K562 (cell line): ENCODE measurements at regions not wholly inside any gene's neighbourhood (a gene's known extent, or its start where the extent isn't known, plus 50 kb on each side); places are given as distances from the start of the nearest gene placed in this dataset.
A peak's percentile ranks its signal among the peaks of the same experiment; 100 is the strongest.

ENCODE experiments used
- GABPB1 ChIP-seq: sonication (generic); formaldehyde crosslinking; IDR thresholded peaks from 2 replicates; pipeline ENCODE4 v1.8.0; 2022; ENCODE audit warnings: mild to moderate bottlenecking, missing genetic modification reagents
- HNRNPK ChIP-seq: fragments of 200-400 bp; formaldehyde crosslinking; IDR thresholded peaks from one replicate; pipeline ENCODE4 v1.6.1; 2018; ENCODE audit warnings: mild to moderate bottlenecking, low read depth, low read length; ENCODE audit not compliant: poor library complexity, severe bottlenecking
- JUN ChIP-seq, 2 experiments: sonication (generic) in 1 of 2; formaldehyde crosslinking in 1 of 2; IDR thresholded peaks; 2 replicates each; pipeline versions ENCODE4 v1.6.1 to v1.8.0; 2012 to 2022; ENCODE audit warnings: borderline replicate concordance in 2 of 2, mild to moderate bottlenecking in 2 of 2, improper control_type of control experiment in 1 of 2, low read depth in 1 of 2, low read length in 1 of 2, missing genetic modification reagents in 1 of 2
- KLF10 ChIP-seq: fragments of 250-450 bp; sonication (Bioruptor Pico); IDR thresholded peaks from 2 replicates; pipeline ENCODE4 v1.6.1; 2021; ENCODE audit warnings: matching md5 sums
- POLR2AphosphoS5 ChIP-seq: IDR thresholded peaks from 2 replicates; pipeline ENCODE4 v1.6.1; 2011; ENCODE audit warnings: mild to moderate bottlenecking, low read depth, low read length, moderate library complexity; ENCODE audit not compliant: control insufficient read depth, insufficient read depth
- PTBP1 ChIP-seq: fragments of 200-400 bp; formaldehyde crosslinking; IDR thresholded peaks from 2 replicates; pipeline ENCODE4 v1.6.1; 2017; ENCODE audit warnings: low read depth, low read length
- SREBF1 ChIP-seq: fragments of 150-350 bp; IDR thresholded peaks from 2 replicates; pipeline ENCODE4 v1.6.1; 2014; ENCODE audit warnings: antibody characterized with exemption, low read depth, low read length, borderline replicate concordance
- TEAD4 ChIP-seq, 2 experiments: sonication (generic) in 1 of 2; formaldehyde crosslinking in 1 of 2; IDR thresholded peaks; 2 replicates each; pipeline versions ENCODE4 v1.6.1 to v1.8.0; 2012 to 2022; ENCODE audit warnings: borderline replicate concordance in 1 of 2, inconsistent platforms in 1 of 2, low read length in 1 of 2, mild to moderate bottlenecking in 1 of 2, missing genetic modification reagents in 1 of 2
- TF ChIP-seq, protein P1 (sequence below): IDR thresholded peaks from 3 replicates; pipeline ENCODE4 v1.6.1; 2011; ENCODE audit warnings: borderline replicate concordance, mild to moderate bottlenecking; ENCODE audit not compliant: insufficient read length, insufficient read depth
- TF ChIP-seq, protein P2 (sequence below): sonication (generic); IDR thresholded peaks from 2 replicates; pipeline ENCODE4 v1.6.1; 2016
- TF ChIP-seq, protein P3 (sequence below), 3 experiments: IDR thresholded peaks in 2 of 3; conservative IDR thresholded peaks in 1 of 3; 2 replicates each; pipeline ENCODE4 v1.5.1; 2011 to 2012; ENCODE audit warnings: low read length in 3 of 3, mild to moderate bottlenecking in 3 of 3, control low read depth in 2 of 3, improper control_type of control experiment in 1 of 3, inconsistent platforms in 1 of 3, low read depth in 1 of 3, mixed read lengths in 1 of 3, moderate library complexity in 1 of 3; ENCODE audit not compliant: insufficient read depth in 2 of 3
- TF ChIP-seq, protein P4 (sequence below): fragments of 450-650 bp; IDR thresholded peaks from 2 replicates; pipeline ENCODE4 v1.6.1; 2017; ENCODE audit warnings: mild to moderate bottlenecking, moderate library complexity
- TF ChIP-seq, protein P5 (sequence below): sonication (generic); formaldehyde crosslinking; IDR thresholded peaks from 2 replicates; pipeline ENCODE4 v1.8.1; 2022; ENCODE audit warnings: missing genetic modification reagents
- TF ChIP-seq, protein P6 (sequence below): sonication (generic); formaldehyde crosslinking; IDR thresholded peaks from 2 replicates; pipeline ENCODE4 v1.8.1; 2023; ENCODE audit warnings: mild to moderate bottlenecking, missing genetic modification reagents

DNA sequence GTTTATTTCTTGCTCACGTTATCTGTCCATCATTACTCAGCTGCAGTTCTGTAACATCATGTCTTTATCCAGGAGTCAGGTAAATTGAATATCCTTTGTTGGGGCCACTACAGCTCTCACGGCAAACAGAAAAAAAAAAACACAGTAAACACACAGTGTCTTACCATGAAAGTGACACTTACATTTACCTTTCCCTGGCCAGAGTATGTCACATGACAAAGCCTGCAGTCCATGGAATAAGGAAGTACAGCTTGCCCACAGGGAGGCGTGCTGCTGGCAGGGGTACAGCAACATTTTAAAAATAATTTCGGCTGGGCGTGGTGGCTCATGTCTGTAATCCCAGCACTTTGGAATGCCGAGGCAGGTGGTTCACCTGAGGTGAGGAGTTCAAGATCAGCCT, 85.7 kb upstream of the HS3ST4 start:
- TF ChIP-seq GABPB1 (CRISPR knock-in tag) (no peak), POLR2AphosphoS5 (no peak), HNRNPK (no peak), KLF10 (CRISPR knock-in tag) (no peak), PTBP1 (no peak), SREBF1 (no peak), TEAD4 (IDR thresholded peaks at IDR 0.05; ENCODE audit: low read length) (no peak), TEAD4 (CRISPR knock-in tag; IDR thresholded peaks at IDR 0.05; ENCODE audit: borderline replicate concordance) (no peak), JUN (IDR thresholded peaks at IDR 0.05; ENCODE audit: borderline replicate concordance, low read depth, low read length) (no peak), JUN (CRISPR knock-in tag; IDR thresholded peaks at IDR 0.05; ENCODE audit: borderline replicate concordance) (no peak)
- TF ChIP-seq, protein P1, sequence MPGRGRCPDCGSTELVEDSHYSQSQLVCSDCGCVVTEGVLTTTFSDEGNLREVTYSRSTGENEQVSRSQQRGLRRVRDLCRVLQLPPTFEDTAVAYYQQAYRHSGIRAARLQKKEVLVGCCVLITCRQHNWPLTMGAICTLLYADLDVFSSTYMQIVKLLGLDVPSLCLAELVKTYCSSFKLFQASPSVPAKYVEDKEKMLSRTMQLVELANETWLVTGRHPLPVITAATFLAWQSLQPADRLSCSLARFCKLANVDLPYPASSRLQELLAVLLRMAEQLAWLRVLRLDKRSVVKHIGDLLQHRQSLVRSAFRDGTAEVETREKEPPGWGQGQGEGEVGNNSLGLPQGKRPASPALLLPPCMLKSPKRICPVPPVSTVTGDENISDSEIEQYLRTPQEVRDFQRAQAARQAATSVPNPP, result no peak
- TF ChIP-seq, protein P2, sequence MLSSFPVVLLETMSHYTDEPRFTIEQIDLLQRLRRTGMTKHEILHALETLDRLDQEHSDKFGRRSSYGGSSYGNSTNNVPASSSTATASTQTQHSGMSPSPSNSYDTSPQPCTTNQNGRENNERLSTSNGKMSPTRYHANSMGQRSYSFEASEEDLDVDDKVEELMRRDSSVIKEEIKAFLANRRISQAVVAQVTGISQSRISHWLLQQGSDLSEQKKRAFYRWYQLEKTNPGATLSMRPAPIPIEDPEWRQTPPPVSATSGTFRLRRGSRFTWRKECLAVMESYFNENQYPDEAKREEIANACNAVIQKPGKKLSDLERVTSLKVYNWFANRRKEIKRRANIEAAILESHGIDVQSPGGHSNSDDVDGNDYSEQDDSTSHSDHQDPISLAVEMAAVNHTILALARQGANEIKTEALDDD, result no peak
- TF ChIP-seq, protein P3, sequence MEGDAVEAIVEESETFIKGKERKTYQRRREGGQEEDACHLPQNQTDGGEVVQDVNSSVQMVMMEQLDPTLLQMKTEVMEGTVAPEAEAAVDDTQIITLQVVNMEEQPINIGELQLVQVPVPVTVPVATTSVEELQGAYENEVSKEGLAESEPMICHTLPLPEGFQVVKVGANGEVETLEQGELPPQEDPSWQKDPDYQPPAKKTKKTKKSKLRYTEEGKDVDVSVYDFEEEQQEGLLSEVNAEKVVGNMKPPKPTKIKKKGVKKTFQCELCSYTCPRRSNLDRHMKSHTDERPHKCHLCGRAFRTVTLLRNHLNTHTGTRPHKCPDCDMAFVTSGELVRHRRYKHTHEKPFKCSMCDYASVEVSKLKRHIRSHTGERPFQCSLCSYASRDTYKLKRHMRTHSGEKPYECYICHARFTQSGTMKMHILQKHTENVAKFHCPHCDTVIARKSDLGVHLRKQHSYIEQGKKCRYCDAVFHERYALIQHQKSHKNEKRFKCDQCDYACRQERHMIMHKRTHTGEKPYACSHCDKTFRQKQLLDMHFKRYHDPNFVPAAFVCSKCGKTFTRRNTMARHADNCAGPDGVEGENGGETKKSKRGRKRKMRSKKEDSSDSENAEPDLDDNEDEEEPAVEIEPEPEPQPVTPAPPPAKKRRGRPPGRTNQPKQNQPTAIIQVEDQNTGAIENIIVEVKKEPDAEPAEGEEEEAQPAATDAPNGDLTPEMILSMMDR (IDR thresholded peaks at IDR 0.05 in 2 of 3, conservative IDR thresholded peaks at IDR 0.05 in 1 of 3; ENCODE audit: insufficient read depth in 2 of 3, low read depth in 1 of 3, low read length in 3 of 3), result peak in 1 of 3 experiments; percentile 28; a peak in 2 of 6 replicates
- TF ChIP-seq, protein P4, sequence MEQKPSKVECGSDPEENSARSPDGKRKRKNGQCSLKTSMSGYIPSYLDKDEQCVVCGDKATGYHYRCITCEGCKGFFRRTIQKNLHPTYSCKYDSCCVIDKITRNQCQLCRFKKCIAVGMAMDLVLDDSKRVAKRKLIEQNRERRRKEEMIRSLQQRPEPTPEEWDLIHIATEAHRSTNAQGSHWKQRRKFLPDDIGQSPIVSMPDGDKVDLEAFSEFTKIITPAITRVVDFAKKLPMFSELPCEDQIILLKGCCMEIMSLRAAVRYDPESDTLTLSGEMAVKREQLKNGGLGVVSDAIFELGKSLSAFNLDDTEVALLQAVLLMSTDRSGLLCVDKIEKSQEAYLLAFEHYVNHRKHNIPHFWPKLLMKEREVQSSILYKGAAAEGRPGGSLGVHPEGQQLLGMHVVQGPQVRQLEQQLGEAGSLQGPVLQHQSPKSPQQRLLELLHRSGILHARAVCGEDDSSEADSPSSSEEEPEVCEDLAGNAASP, result no peak
- TF ChIP-seq, protein P5, sequence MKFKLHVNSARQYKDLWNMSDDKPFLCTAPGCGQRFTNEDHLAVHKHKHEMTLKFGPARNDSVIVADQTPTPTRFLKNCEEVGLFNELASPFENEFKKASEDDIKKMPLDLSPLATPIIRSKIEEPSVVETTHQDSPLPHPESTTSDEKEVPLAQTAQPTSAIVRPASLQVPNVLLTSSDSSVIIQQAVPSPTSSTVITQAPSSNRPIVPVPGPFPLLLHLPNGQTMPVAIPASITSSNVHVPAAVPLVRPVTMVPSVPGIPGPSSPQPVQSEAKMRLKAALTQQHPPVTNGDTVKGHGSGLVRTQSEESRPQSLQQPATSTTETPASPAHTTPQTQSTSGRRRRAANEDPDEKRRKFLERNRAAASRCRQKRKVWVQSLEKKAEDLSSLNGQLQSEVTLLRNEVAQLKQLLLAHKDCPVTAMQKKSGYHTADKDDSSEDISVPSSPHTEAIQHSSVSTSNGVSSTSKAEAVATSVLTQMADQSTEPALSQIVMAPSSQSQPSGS (CRISPR knock-in tag), result no peak
- TF ChIP-seq, protein P6, sequence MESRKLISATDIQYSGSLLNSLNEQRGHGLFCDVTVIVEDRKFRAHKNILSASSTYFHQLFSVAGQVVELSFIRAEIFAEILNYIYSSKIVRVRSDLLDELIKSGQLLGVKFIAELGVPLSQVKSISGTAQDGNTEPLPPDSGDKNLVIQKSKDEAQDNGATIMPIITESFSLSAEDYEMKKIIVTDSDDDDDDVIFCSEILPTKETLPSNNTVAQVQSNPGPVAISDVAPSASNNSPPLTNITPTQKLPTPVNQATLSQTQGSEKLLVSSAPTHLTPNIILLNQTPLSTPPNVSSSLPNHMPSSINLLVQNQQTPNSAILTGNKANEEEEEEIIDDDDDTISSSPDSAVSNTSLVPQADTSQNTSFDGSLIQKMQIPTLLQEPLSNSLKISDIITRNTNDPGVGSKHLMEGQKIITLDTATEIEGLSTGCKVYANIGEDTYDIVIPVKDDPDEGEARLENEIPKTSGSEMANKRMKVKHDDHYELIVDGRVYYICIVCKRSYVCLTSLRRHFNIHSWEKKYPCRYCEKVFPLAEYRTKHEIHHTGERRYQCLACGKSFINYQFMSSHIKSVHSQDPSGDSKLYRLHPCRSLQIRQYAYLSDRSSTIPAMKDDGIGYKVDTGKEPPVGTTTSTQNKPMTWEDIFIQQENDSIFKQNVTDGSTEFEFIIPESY (CRISPR knock-in tag), result no peak
